A204.1 (cell line): ENCODE measurements at regions not wholly inside any gene's neighbourhood (a gene's known extent, or its start where the extent isn't known, plus 50 kb on each side); places are given as distances from the start of the nearest gene placed in this dataset.
"Not testable (repeated sequence)": the region's sequence is repeated elsewhere in the genome, so short reads cannot be mapped to it uniquely, and the experiment has no call there.

ENCODE experiments used
- FAIRE-seq: peaks from 2 replicates; lab custom pipeline; 2012; peaks lifted over from hg19 to GRCh38; lab: Jason Lieb, UNC

GRCh38 chr3:39558775-39559306 lies 91.4 kb downstream of the MOBP start:
- no peak for FAIRE-seq

GRCh38 chr3:39559543-39559942 lies 92.1 kb downstream of the MOBP start:
- FAIRE-seq, result no peak

DNA sequence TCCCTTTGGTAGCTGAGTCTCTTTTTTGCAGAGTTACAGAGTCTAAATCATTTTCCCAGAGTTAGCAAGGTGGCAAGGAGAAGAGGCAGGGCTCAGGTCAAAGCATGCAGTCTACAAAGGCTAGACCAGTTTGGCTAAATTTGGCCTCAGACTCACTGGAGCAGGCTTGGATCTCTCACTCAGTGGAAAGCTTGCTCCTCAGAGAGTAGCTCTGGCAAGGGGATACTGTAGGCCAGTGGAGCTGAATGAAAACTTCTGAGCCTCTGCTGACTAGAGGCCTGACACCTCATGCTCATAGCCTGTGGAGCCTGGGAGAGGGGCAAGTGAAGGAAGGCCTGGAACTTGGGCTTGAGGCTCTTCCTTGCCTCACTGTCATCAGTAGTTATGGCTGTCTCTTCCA lies 101.0 kb downstream of the MOBP start:
- no peak for FAIRE-seq

GRCh38 chr3:39569095-39569494 lies 101.6 kb downstream of the MOBP start:
- no peak for FAIRE-seq

DNA sequence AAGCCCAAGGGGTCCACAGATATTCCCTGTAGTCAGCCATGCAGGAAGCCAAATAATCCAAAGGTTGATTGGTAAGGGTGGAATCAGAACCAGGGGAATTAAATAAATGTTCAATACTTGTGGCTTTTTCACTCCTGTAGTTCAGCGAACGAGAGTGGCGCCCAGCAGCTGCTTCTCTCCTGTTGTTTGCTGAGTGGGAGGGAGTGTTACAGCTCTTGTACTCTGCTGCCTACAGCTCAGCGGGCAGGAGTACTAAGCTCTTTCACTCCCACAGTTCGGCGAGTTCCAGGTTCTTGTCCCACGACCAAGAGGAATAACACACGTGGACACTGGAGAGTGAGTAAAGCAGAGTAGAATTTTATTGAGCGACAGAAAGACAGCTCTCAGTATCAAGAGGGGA lies 105.9 kb downstream of the MOBP start:
- FAIRE-seq, result no peak

DNA sequence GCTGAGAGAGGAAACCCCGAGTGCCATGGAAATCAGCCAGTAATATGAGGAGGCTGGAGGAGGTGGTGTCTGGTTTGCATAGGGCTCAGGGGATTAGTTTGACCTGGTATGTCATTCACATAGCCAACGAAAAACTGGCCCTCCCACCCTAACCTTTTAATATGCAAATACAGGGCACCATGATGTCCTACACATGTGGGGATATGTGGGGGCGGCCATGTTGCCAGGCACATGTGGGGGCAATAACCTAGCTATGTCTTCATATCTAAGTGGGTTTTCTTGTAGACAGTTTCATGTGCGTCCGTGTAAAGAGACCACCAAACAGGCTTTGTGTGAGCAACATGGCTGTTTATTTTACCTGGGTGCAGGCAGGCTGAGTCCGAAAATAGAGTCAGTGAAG lies 110.1 kb downstream of the MOBP start:
- no peak for FAIRE-seq

GRCh38 chr3:39586215-39586614 lies 118.7 kb downstream of the MOBP start:
- FAIRE-seq, result not testable (repeated sequence)

GRCh38 chr3:39587113-39587512 lies 119.6 kb downstream of the MOBP start:
- FAIRE-seq, result no peak

DNA sequence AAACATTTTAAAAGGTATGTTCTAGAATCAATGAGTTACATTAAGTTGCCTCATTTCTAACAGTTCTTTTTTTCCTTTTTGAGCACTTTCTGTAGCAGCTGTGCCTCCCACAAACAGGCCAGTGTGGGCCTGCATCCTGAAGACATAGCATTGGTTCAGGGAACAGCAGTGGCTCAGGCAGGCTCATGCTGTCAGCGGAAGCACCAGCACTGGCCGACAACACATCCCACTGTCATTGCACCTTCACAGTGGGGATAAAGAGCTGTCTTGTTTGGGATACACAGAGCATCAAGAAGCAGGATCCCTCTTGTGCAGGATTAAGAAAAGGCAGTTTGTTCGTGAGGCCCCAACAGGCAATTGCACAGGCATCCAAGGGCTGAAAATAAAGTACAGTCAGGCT lies 123.3 kb downstream of the MOBP start:
- no peak for FAIRE-seq

DNA sequence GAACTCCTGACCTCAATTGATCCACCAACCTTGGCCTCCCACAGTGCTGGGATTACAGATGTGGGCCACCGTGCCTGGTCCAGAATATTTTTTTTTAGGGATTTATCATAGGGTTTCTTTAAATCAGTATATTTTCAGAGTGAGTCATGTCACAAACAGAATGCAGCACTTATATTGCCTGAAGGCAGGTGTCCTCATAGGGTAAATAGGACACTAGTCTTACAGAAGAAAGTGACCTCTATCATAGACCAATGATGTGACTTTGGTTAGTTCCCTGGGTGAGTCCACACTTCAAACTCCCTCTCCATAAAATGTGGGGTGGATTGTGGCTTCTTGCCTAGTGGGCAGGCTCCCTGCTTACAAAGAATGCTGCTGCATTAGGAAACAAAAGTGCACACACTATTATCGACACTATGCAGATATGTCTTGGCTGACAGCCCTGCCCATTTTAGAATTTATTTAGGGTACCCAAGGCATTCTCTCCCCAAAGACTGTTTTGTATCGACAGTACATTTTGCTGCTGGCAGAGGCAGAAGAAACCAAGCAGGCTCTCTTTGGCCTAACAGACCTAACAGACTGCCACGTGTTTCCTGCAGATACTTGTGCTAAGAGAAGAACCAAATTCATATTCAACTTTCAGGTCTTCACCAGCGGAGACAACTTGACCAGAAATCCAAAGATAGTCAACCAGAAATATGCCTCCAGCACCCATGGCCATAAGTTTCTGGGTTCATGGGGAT lies 125.0 kb downstream of the MOBP start:
- no peak for FAIRE-seq

DNA sequence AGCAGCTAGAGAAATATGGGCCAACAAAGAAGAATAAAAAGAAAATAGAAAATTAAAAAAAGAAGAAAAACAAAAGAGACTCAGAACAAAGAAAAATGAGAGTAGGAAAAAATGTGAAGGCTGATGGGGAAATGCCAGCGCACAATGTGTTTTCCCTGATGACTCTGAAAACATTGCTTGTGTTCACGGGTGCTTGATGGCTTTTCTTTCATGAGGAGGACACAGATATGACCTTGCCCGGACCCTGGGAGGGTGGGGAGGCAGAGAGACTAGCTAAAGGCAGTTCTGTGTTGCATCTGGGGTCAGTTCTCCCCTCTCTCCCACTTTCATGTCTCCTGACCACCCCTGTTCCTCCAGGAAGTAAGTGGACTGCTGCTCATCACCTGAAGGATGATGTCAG lies 125.9 kb downstream of the MOBP start:
- no peak for FAIRE-seq

GRCh38 chr3:39601241-39601640 lies 133.8 kb downstream of the MOBP start:
- FAIRE-seq, result no peak

- FAIRE-seq, result no peak
Observed at GRCh38 chr3:39605837-39606236, 138.4 kb downstream of the MOBP start.

- FAIRE-seq, result no peak
Observed at GRCh38 chr3:39626198-39626597, 158.7 kb downstream of the MOBP start.

DNA sequence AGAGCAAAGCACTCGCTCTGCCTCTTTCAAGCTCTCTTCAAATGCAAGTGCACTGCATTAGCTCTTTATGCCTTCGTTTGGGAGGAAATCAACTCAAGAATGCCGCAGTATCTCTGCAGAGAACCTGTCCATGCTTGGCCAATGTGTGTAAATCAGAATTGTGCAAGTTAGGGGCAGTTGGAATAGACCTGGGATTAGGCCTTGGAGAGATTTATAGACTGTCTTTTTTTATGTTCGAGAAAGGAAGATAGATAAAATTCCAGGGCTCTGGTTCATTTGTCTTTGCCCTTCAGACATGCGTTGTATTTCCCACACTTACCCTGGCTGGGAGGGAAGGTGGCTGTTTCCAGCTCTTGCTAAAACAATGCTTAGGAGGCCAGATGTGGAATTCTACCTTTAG lies 163.7 kb downstream of the MOBP start:
- no peak for FAIRE-seq

GRCh38 chr3:39637807-39638206 lies 170.3 kb downstream of the MOBP start:
- no peak for FAIRE-seq

GRCh38 chr3:39638301-39638700 lies 170.8 kb downstream of the MOBP start:
- no peak for FAIRE-seq

DNA sequence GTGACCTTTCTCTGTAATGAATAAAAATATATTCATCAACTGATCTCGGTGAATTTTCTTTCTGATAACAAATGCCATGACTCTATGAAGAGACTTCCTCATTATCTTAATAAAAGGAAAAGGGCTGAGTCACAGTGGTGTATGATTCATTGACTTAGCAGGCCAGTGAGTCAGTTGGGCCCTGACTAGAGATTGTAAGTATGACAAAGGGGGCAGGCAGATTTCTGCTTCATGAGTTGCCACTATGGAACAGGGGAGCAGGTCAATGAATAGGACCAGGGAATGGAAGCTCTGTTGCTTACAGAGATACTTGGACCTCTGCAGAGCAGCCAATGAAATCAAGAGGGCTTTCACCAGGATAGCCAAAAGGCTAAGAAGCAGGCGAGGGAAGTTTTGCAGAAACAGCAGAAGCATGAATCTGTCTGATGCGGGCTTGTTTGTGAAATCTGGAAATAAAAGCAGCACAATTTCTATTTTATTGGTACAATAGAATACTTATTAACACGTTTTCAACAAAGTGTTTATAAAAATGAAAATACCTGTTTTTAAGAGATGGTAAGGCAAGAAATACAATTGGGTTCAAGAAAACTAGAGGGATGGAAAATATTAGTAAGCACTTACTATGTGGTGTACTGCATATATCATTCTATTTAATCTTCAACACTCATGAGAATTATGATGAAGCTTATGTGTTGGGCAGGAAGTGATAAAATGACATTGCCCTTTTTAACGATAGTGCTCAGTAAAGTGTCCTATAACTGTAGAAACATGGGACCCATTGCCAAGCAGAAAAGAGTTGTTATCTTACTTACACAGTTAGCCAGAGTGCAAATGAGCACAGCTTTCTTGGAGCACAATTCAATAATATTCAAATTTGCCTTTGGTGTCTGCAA lies 169.8 kb upstream of the MYRIP start:
- no peak for FAIRE-seq

GRCh38 chr3:39641274-39641673 lies 168.1 kb upstream of the MYRIP start:
- FAIRE-seq, result no peak

DNA sequence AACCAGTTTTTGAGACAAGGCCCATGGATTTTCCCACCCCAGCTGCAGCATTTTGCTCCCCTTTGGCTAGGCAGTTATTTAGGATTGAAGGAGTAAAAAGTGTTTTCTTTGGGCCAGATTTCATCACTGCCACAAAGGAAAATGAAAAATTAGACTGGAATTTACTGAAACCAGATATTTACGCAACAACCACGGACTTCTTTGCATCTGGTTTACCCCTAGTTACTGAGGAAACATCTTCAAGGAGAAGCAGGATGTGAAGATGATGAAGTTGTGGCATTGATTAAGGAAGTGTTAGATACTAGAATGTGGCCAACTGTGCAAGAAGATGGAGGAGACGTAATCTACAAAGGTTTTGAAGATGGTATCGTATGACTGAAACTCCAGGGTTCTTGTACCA lies 165.2 kb upstream of the MYRIP start:
- no peak for FAIRE-seq

GRCh38 chr3:39651256-39651655 lies 158.2 kb upstream of the MYRIP start:
- FAIRE-seq, result not testable (repeated sequence)

DNA sequence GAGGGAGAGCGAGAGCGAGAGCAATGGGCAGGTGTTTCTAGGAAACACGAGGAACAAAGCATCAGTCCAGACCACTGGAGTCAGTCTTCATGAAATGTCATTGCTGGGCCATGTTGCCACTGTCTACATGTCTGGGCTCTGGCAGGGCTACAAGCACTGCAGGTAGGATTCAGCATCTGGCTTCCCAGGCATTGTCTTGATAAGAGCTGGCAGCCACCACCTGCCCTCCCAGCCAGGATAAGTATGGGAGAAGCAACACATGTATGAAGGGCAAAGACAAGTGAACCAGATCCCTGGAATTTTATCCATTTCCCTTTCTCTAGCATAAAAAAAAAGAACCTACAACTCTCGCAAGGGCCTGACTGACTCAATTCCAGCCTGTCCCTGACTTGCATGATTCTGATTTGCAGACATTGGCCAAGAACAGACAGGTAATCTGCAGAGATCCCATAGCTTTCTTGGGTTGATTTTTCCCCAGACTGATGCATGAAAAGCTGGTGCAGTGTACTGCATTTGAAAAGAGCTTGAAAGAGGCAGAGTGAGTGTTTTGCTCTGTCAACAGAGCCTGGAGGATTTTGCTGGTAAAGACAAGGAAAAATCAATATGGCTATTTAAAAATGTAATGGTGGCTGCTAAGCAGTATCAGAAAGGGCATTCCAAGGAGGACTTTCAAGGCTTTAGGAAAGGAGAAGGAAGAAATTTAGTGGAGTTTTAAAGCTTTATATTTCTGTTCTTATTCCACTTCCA lies 157.2 kb upstream of the MYRIP start:
- no peak for FAIRE-seq

- not testable (repeated sequence) for FAIRE-seq
Observed at GRCh38 chr3:39655718-39656117, 153.7 kb upstream of the MYRIP start.
